GM12865 (cell line): ENCODE measurements at regions not wholly inside any gene's neighbourhood (a gene's known extent, or its start where the extent isn't known, plus 50 kb on each side); places are given as distances from the start of the nearest gene placed in this dataset.

Experiments used
- DNase-seq: peaks from one replicate; pipeline ENCODE4 v3.0.0; 2010; ENCODE audit warnings: low read depth
- H3K4me3 ChIP-seq: 2 replicates; pipeline ENCODE4 v1.5.1; 2011; ENCODE audit warnings: mild to moderate bottlenecking, low read depth, low read length, control low read depth
- CTCF ChIP-seq: IDR thresholded peaks from 2 replicates; pipeline ENCODE4 v1.5.1; 2011; ENCODE audit warnings: low read length, control low read depth, low read depth, inconsistent platforms; ENCODE audit not compliant: insufficient read depth; ENCODE audit errors: missing control alignments

DNA sequence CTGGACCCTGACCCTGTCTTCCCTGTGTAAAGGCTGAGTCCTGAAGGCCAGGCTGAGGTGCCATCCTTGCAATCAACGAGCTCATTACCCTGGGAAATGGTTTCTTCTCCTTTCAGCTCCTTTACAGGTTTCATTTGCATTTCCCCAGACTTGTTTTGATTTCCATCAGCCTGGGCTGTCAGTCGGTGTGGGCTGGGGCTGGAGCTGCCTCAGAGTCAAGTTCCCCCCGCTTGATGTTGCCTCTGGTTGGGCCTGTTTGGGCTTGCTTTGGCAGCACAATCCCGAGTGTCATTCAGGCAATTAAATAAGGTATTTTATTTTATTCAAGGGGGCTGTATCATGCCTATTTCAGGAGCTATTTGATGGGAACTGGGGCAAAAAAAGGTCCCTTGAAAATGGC, 424.9 kb downstream of the INSC start:
- peak; percentile 6 for DNase-seq
- no peak overlapping the region for H3K4me3 ChIP-seq
- no peak for TF ChIP-seq CTCF

DNA sequence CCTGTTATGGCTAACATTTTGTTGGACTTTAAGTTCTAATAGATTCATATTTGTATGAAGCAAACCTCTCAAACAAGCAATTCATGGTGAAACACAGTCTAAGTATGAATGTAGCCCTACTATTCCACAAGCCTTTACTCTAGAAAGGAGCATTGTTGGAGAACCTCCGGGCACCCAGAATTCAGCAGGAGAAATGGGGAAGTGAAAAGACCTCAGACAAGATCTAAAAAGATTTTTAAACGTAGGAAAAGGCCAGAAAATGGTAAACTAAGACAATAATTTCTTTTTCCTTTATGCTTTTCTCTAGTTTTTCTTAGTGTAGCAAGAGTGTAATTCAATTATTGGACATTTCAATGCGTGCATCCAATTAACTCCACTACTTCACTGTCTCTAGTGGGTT, 426.4 kb downstream of the INSC start:
- no peak for DNase-seq
- H3K4me3 ChIP-seq: no peak overlapping the region
- TF ChIP-seq CTCF: no peak

GRCh38 chr11:15544353-15544752, 429.6 kb downstream of the INSC start:
- no peak for TF ChIP-seq CTCF
- no peak overlapping the region for H3K4me3 ChIP-seq
- no peak for DNase-seq

- DNase-seq: no peak
- H3K4me3 ChIP-seq: no peak overlapping the region
- TF ChIP-seq CTCF: no peak
These were observed 433.0 kb downstream of the INSC start for GRCh38 chr11:15547685-15548084.

DNA sequence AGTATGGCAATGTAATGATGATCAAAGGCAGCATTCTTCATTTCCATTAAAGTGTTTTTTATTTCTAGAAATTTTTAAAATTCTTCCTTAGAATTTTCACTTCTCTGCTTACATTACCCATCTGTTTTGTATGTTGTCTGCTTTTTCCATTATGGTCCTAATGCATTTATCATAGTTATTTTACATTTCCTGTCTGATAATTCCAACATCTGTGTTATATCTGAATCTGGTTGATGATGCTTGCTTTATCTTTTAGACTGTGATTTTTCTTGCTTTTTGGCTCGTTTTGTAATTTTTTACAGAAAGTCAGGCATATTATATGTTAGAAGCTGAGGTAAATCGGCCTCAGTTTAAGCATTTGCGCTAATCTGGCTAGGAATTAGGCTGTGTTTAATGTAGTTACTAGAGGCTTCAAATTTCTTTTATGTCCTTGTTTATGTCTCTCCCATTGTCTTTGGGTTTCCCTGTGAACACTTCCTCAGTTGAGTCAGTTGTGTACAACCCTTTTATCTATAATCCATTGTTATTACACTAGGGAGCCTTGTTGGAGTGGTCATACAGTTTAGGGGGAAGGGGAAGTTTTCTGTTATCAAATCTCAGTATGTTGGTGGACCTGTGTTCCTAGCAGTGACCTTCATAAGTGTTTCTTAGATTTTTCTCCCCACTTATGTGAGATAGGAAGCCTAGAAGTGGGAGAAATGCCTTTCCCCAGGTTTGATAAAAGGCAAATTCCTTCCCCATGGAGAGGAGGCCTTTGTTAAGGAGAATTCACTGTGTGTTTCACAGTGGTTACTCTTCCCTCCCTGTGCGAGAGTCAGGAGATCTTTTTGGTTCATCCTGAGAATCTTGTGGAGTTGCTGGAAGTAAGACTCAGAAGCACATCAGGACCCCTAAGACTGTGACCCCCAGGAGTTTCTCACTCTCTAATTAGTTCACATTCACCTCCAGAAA, 437.5 kb downstream of the INSC start:
- DNase-seq: no peak
- H3K4me3 ChIP-seq: no peak overlapping the region
- TF ChIP-seq CTCF: no peak

GRCh38 chr11:15555161-15555560, 440.4 kb downstream of the INSC start:
- no peak overlapping the region for H3K4me3 ChIP-seq

More at GRCh38 chr11:15555161-15555560, 440.4 kb downstream of the INSC start:
- no peak for TF ChIP-seq CTCF
- DNase-seq: no peak
